ENCODE measurements at regions not wholly inside any gene's neighbourhood (a gene's known extent, or its start where the extent isn't known, plus 50 kb on each side); places are given as distances from the start of the nearest gene placed in this dataset.

DNA sequence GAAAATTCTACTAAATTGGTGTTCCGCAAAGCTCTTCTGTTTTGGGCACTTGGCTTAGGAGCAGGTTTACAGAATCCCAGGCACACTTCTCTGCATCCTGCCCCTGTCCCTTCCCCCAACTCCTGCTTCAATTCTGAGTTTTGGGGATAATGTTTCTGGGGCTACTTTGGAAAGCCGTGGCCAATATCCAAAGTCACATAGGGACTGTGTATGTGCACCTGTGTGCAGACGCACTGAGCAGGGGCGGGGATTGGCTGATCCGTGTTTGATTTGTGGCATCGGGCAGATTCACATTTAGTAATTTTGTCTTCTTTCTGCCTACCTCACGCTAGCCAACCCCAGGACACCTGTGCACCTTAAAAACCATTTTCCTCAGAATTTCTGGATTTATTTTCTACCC is 491.9 kb downstream of the SIPA1L2 start:
- no peaks in the 10 kb centered on the region for H3K36me3 ChIP-seq (ENCODE audit: control insufficient read depth in 2 of 3, insufficient read depth in 3 of 3, low read length in 3 of 3)
- DNase-seq (no peak), ATAC-seq (no peak)
- H3K9me3 Mint-ChIP-seq, result peaks cover 0 to 18% (median 4%) of the 10 kb centered on the region in 11 donors
- H3K27me3 Mint-ChIP-seq, result peaks cover 0 to 13% (median 6%) of the 10 kb centered on the region in 5 donors
- CTCF ChIA-PET, result no interaction called here
- no peaks in the 10 kb centered on the region for H3K9me3 ChIP-seq (ENCODE audit: control insufficient read depth in 2 of 3, low read length in 3 of 3)
- POLR2A ChIA-PET, result no interaction called here
- no peak overlapping the region for H3K4me3 Mint-ChIP-seq
- no peaks in the 10 kb centered on the region for H3K27me3 ChIP-seq (ENCODE audit: control insufficient read depth in 2 of 2, insufficient read depth in 2 of 2, low read length in 2 of 2)
- peaks cover 0 to 5% (median 0%) of the 10 kb centered on the region in 5 donors for H3K36me3 Mint-ChIP-seq
- H3K27ac ChIP-seq (ENCODE audit: low read depth, low read length), result no peak overlapping the region
- H3K4me1 Mint-ChIP-seq, result no peaks in the 10 kb centered on the region
- H3K4me3 ChIP-seq (ENCODE audit: low read length), result no peak overlapping the region
- no peak overlapping the region for H3K27ac Mint-ChIP-seq
- no peaks in the 10 kb centered on the region for H3K4me1 ChIP-seq (ENCODE audit: control insufficient read depth in 2 of 2, insufficient read depth in 2 of 2, low read length in 2 of 2)
- intact Hi-C loops (cut with micrococcal nuclease), result no loop called here

DNA sequence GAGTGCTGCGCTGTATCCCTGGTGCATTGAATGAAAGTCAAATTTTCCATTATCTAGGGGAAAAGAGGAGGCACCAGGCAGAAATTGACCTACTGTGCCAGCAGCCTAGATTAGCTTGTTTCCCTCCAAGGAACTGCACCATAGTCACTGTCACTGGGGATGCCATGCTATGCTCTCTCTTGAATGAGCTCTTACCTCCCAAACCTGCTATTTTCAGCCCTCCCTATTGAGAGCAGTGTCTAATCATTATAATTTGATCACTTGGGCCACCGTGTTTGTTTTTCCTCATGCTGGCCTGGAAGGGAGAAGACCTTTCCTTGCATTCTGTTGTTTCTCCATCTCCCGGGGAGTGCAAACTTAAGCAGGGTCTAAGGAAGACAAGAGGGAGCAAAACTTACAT is 492.9 kb downstream of the SIPA1L2 start:
- no peak overlapping the region for H3K4me3 ChIP-seq (ENCODE audit: low read length)
- no peak overlapping the region for H3K27ac ChIP-seq (ENCODE audit: low read depth, low read length)
- ChIA-PET POLR2A (no interaction called here), CTCF (no interaction called here)
- Mint-ChIP-seq H3K4me3 (no peak overlapping the region), H3K4me1 (no peaks in the 10 kb centered on the region), H3K9me3 (peaks cover 0 to 18% (median 4%) of the 10 kb centered on the region in 11 donors), H3K36me3 (peaks cover 0 to 5% (median 0%) of the 10 kb centered on the region in 5 donors), H3K27ac (no peak overlapping the region), H3K27me3 (peaks cover 0 to 13% (median 6%) of the 10 kb centered on the region in 5 donors)
- no peaks in the 10 kb centered on the region for H3K4me1 ChIP-seq (ENCODE audit: control insufficient read depth in 2 of 2, insufficient read depth in 2 of 2, low read length in 2 of 2)
- intact Hi-C loops (cut with micrococcal nuclease), result no loop called here
- DNase-seq (no peak), ATAC-seq (no peak)
- H3K27me3 ChIP-seq (ENCODE audit: control insufficient read depth in 2 of 2, insufficient read depth in 2 of 2, low read length in 2 of 2), result no peaks in the 10 kb centered on the region
- no peaks in the 10 kb centered on the region for H3K36me3 ChIP-seq (ENCODE audit: control insufficient read depth in 2 of 3, insufficient read depth in 3 of 3, low read length in 3 of 3)
- no peaks in the 10 kb centered on the region for H3K9me3 ChIP-seq (ENCODE audit: control insufficient read depth in 2 of 3, low read length in 3 of 3)

- no peaks in the 10 kb centered on the region for H3K4me1 ChIP-seq (ENCODE audit: control insufficient read depth in 2 of 2, insufficient read depth in 2 of 2, low read length in 2 of 2)
- no peaks in the 10 kb centered on the region for H3K27me3 ChIP-seq (ENCODE audit: control insufficient read depth in 2 of 2, insufficient read depth in 2 of 2, low read length in 2 of 2)
- no peak overlapping the region for H3K27ac Mint-ChIP-seq
- no peaks in the 10 kb centered on the region for H3K4me1 Mint-ChIP-seq
- intact Hi-C loops (cut with micrococcal nuclease), result no loop called here
- ChIA-PET POLR2A (no interaction called here), CTCF (no interaction called here)
- H3K9me3 ChIP-seq (ENCODE audit: control insufficient read depth in 2 of 3, low read length in 3 of 3), result no peaks in the 10 kb centered on the region
- H3K36me3 ChIP-seq (ENCODE audit: control insufficient read depth in 2 of 3, insufficient read depth in 3 of 3, low read length in 3 of 3), result no peaks in the 10 kb centered on the region
- ATAC-seq (no peak), DNase-seq (no peak)
- H3K27ac ChIP-seq (ENCODE audit: low read depth, low read length), result no peak overlapping the region
- no peak overlapping the region for H3K4me3 ChIP-seq (ENCODE audit: low read length)
- peaks cover 0 to 16% (median 12%) of the 10 kb centered on the region in 5 donors for H3K27me3 Mint-ChIP-seq
- peaks cover 0 to 21% (median 4%) of the 10 kb centered on the region in 11 donors for H3K9me3 Mint-ChIP-seq
- H3K4me3 Mint-ChIP-seq, result no peak overlapping the region
- peaks cover 0 to 5% (median 0%) of the 10 kb centered on the region in 5 donors for H3K36me3 Mint-ChIP-seq
Measured at GRCh38 chr1:232136136-232136535, 493.8 kb downstream of the SIPA1L2 start.

DNA sequence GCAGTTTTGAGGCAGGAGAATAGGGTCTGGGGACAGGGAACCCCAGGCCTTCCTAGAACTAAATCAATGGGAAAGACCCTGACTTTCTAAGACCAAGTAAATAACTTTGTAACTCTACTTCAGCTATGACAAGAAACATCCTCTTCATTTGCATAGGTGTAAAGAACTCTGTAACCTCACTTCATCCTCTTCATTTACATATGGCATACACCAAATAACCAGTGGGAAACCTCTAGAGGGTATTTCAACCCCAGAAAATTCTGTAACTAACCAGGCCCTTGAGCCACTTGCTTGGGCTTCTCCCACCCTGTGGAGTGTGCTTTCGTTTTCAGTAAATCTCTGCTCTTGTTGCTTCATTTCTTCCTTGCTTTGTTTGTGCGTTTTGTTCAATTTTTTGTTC is 495.6 kb downstream of the SIPA1L2 start:
- Mint-ChIP-seq H3K9me3 (peaks cover 0 to 17% (median 4%) of the 10 kb centered on the region in 11 donors), H3K4me1 (no peaks in the 10 kb centered on the region), H3K27ac (no peak overlapping the region), H3K27me3 (peaks cover 0 to 26% (median 17%) of the 10 kb centered on the region in 5 donors), H3K36me3 (no peaks in the 10 kb centered on the region), H3K4me3 (no peak overlapping the region)
- DNase-seq, result no peak
- no peak overlapping the region for H3K27ac ChIP-seq (ENCODE audit: low read depth, low read length)
- ChIA-PET CTCF (no interaction called here), POLR2A (no interaction called here)
- H3K9me3 ChIP-seq (ENCODE audit: control insufficient read depth in 2 of 3, low read length in 3 of 3), result no peaks in the 10 kb centered on the region
- H3K4me1 ChIP-seq (ENCODE audit: control insufficient read depth in 2 of 2, insufficient read depth in 2 of 2, low read length in 2 of 2), result no peaks in the 10 kb centered on the region
- H3K27me3 ChIP-seq (ENCODE audit: control insufficient read depth in 2 of 2, insufficient read depth in 2 of 2, low read length in 2 of 2), result no peaks in the 10 kb centered on the region
- ATAC-seq, result no peak
- no peak overlapping the region for H3K4me3 ChIP-seq (ENCODE audit: low read length)
- intact Hi-C loops (cut with micrococcal nuclease), result no loop called here
- no peaks in the 10 kb centered on the region for H3K36me3 ChIP-seq (ENCODE audit: control insufficient read depth in 2 of 3, insufficient read depth in 3 of 3, low read length in 3 of 3)

DNA sequence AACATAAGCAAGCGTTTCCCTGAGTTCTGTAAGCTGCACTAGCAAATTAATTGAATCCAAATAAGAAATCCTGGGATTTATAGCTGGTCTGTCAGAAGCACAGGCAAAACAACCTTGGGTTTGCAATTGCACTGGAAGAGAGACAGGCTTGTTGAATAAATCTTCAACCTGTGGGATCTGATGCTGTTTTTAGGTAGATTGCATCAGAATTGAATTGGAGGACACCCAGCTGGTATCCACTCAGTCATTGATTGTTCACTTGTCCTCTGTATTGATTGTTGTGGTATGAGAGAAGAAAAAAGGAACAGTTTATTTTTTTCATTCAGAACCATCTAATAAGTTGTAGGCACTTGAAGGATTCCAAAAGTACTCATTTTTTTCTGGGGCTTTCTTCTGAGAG is 497.4 kb downstream of the SIPA1L2 start:
- Histone ChIP-seq H3K9me3 (ENCODE audit: control insufficient read depth in 2 of 3, low read length in 3 of 3) (no peaks in the 10 kb centered on the region), H3K27ac (ENCODE audit: low read depth, low read length) (no peak overlapping the region), H3K36me3 (ENCODE audit: control insufficient read depth in 2 of 3, insufficient read depth in 3 of 3, low read length in 3 of 3) (no peaks in the 10 kb centered on the region), H3K4me3 (ENCODE audit: low read length) (no peak overlapping the region), H3K27me3 (ENCODE audit: control insufficient read depth in 2 of 2, insufficient read depth in 2 of 2, low read length in 2 of 2) (no peaks in the 10 kb centered on the region), H3K4me1 (ENCODE audit: control insufficient read depth in 2 of 2, insufficient read depth in 2 of 2, low read length in 2 of 2) (no peaks in the 10 kb centered on the region)
- H3K9me3 Mint-ChIP-seq, result peaks cover 0 to 20% (median 6%) of the 10 kb centered on the region in 11 donors
- H3K36me3 Mint-ChIP-seq, result no peaks in the 10 kb centered on the region
- peaks cover 7 to 33% (median 21%) of the 10 kb centered on the region in 5 donors for H3K27me3 Mint-ChIP-seq
- DNase-seq (no peak), ATAC-seq (no peak)
- ChIA-PET CTCF (no interaction called here), POLR2A (no interaction called here)
- no peaks in the 10 kb centered on the region for H3K4me1 Mint-ChIP-seq
- H3K4me3 Mint-ChIP-seq, result no peak overlapping the region
- H3K27ac Mint-ChIP-seq, result no peak overlapping the region
- intact Hi-C loops (cut with micrococcal nuclease), result no loop called here

GRCh38 chr1:232131715-232132391 is 498.1 kb downstream of the SIPA1L2 start:
- H3K27me3 ChIP-seq (ENCODE audit: control insufficient read depth in 2 of 2, insufficient read depth in 2 of 2, low read length in 2 of 2), result no peaks in the 10 kb centered on the region
- H3K27me3 Mint-ChIP-seq, result peaks cover 11 to 33% (median 25%) of the 10 kb centered on the region in 5 donors
- ChIA-PET POLR2A (no interaction called here), CTCF (no interaction called here)
- H3K36me3 ChIP-seq (ENCODE audit: control insufficient read depth in 2 of 3, insufficient read depth in 3 of 3, low read length in 3 of 3), result no peaks in the 10 kb centered on the region
- DNase-seq (no peak), ATAC-seq (no peak)
- H3K36me3 Mint-ChIP-seq, result no peaks in the 10 kb centered on the region
- peaks cover 0 to 20% (median 6%) of the 10 kb centered on the region in 11 donors for H3K9me3 Mint-ChIP-seq
- no peaks in the 10 kb centered on the region for H3K4me1 ChIP-seq (ENCODE audit: control insufficient read depth in 2 of 2, insufficient read depth in 2 of 2, low read length in 2 of 2)
- no peak overlapping the region for H3K4me3 ChIP-seq (ENCODE audit: low read length)
- no peak overlapping the region for H3K27ac Mint-ChIP-seq
- H3K27ac ChIP-seq (ENCODE audit: low read depth, low read length), result no peak overlapping the region
- H3K4me1 Mint-ChIP-seq, result no peaks in the 10 kb centered on the region
- no peak overlapping the region for H3K4me3 Mint-ChIP-seq
- no peaks in the 10 kb centered on the region for H3K9me3 ChIP-seq (ENCODE audit: control insufficient read depth in 2 of 3, low read length in 3 of 3)
- intact Hi-C loops (cut with micrococcal nuclease), result no loop called here

GRCh38 chr1:232130815-232131480 is 499.0 kb downstream of the SIPA1L2 start:
- Histone ChIP-seq H3K27me3 (ENCODE audit: control insufficient read depth in 2 of 2, insufficient read depth in 2 of 2, low read length in 2 of 2) (no peaks in the 10 kb centered on the region), H3K36me3 (ENCODE audit: control insufficient read depth in 2 of 3, insufficient read depth in 3 of 3, low read length in 3 of 3) (no peaks in the 10 kb centered on the region), H3K27ac (ENCODE audit: low read depth, low read length) (no peak overlapping the region), H3K9me3 (ENCODE audit: control insufficient read depth in 2 of 3, low read length in 3 of 3) (no peaks in the 10 kb centered on the region), H3K4me3 (ENCODE audit: low read length) (no peak overlapping the region), H3K4me1 (ENCODE audit: control insufficient read depth in 2 of 2, insufficient read depth in 2 of 2, low read length in 2 of 2) (no peaks in the 10 kb centered on the region)
- no peak for DNase-seq
- POLR2A ChIA-PET, result no interaction called here
- no peak overlapping the region for H3K27ac Mint-ChIP-seq
- ATAC-seq, result no peak
- peaks cover 0 to 20% (median 6%) of the 10 kb centered on the region in 11 donors for H3K9me3 Mint-ChIP-seq
- no peak overlapping the region for H3K4me3 Mint-ChIP-seq
- peaks cover 17 to 33% (median 21%) of the 10 kb centered on the region in 5 donors for H3K27me3 Mint-ChIP-seq
- no peaks in the 10 kb centered on the region for H3K36me3 Mint-ChIP-seq
- intact Hi-C loops (cut with micrococcal nuclease), result no loop called here
- CTCF ChIA-PET, result no interaction called here
- no peaks in the 10 kb centered on the region for H3K4me1 Mint-ChIP-seq

Data from naive thymus-derived CD4-positive, alpha-beta T cell (primary cell).